GM12878 (cell line): ENCODE measurements at regions not wholly inside any gene's neighbourhood (a gene's known extent, or its start where the extent isn't known, plus 50 kb on each side); places are given as distances from the start of the nearest gene placed in this dataset.
A peak's percentile ranks its signal among the peaks of the same experiment; 100 is the strongest.

Experiments
- ATF7 ChIP-seq: fragments of 450-650 bp; IDR thresholded peaks from 2 replicates; pipeline ENCODE4 v1.6.1; 2016; ENCODE audit warnings: low read depth, mild to moderate bottlenecking
- CHD2 ChIP-seq: IDR thresholded peaks from 2 replicates; pipeline ENCODE4 v1.6.1; 2011; ENCODE audit warnings: low read depth, low read length, improper control_type of control experiment, borderline replicate concordance
- ESRRA ChIP-seq: IDR thresholded peaks from 2 replicates; pipeline ENCODE4 v1.6.1; 2012; ENCODE audit warnings: mild to moderate bottlenecking, low read length, improper control_type of control experiment
- ETV6 ChIP-seq, 2 experiments: fragments of 450-650 bp in 1 of 2; IDR thresholded peaks in 1 of 2; conservative IDR thresholded peaks in 1 of 2; 2 replicates each; pipeline ENCODE4 v1.6.1; 2014; ENCODE audit warnings: antibody characterized with exemption in 1 of 2, borderline replicate concordance in 1 of 2, low read depth in 1 of 2, mild to moderate bottlenecking in 1 of 2, moderate library complexity in 1 of 2
- EZH2 ChIP-seq: IDR thresholded peaks from 2 replicates; pipeline ENCODE4 v1.6.1; 2012; ENCODE audit warnings: low read depth, mild to moderate bottlenecking, control low read depth, inconsistent platforms, low read length, borderline replicate concordance; ENCODE audit not compliant: control insufficient read depth
- HCFC1 ChIP-seq: fragments of 150-350 bp; IDR thresholded peaks from 2 replicates; pipeline ENCODE4 v1.6.1; 2014; ENCODE audit warnings: low read length
- HDAC2 ChIP-seq: fragments of 200-600 bp; sonication (generic); IDR thresholded peaks from 2 replicates; pipeline ENCODE4 v1.6.1; 2017
- JUNB ChIP-seq: IDR thresholded peaks from 2 replicates; pipeline ENCODE4 v1.6.1; 2016; ENCODE audit warnings: antibody characterized with exemption, mild to moderate bottlenecking
- NKRF ChIP-seq: fragments of 450-650 bp; conservative IDR thresholded peaks from 2 replicates; pipeline ENCODE4 v1.6.1; 2017; ENCODE audit warnings: mild to moderate bottlenecking, moderate library complexity
- PAX5 ChIP-seq: IDR thresholded peaks from 2 replicates; pipeline ENCODE4 v1.6.1; 2011; ENCODE audit warnings: low read depth, low read length, borderline replicate concordance
- PAX8 ChIP-seq: fragments of 450-650 bp; IDR thresholded peaks from 2 replicates; pipeline ENCODE4 v1.6.1; 2017; ENCODE audit warnings: mild to moderate bottlenecking, moderate library complexity
- PKNOX1 ChIP-seq: fragments of 450-650 bp; IDR thresholded peaks from 2 replicates; pipeline ENCODE4 v1.6.1; 2016; ENCODE audit warnings: mild to moderate bottlenecking
- POLR2A ChIP-seq: IDR thresholded peaks from 2 replicates; pipeline ENCODE4 v1.6.1; 2011; ENCODE audit warnings: low read depth, mild to moderate bottlenecking, low read length
- RELA ChIP-seq: fragments of 450-650 bp; IDR thresholded peaks from 2 replicates; pipeline ENCODE4 v1.8.0; 2014; ENCODE audit warnings: borderline replicate concordance; ENCODE audit not compliant: partially characterized antibody
- SIN3A ChIP-seq: IDR thresholded peaks from 2 replicates; pipeline ENCODE4 v1.6.1; 2012; ENCODE audit warnings: low read depth, low read length, improper control_type of control experiment
- SMAD5 ChIP-seq: IDR thresholded peaks from 2 replicates; pipeline ENCODE4 v1.6.1; 2016; ENCODE audit warnings: antibody characterized with exemption, low read depth
- SMC3 ChIP-seq: IDR thresholded peaks from 2 replicates; pipeline ENCODE4 v1.6.1; 2011; ENCODE audit warnings: low read length, improper control_type of control experiment, borderline replicate concordance
- STAT3 ChIP-seq: IDR thresholded peaks from 2 replicates; pipeline ENCODE4 v1.6.1; 2011; ENCODE audit warnings: low read depth, low read length, improper control_type of control experiment
- WRNIP1 ChIP-seq: IDR thresholded peaks from 2 replicates; pipeline ENCODE4 v1.6.1; 2011; ENCODE audit warnings: low read depth, low read length, improper control_type of control experiment, borderline replicate concordance
- ZBTB4 ChIP-seq: fragments of 450-650 bp; formaldehyde crosslinking; IDR thresholded peaks from 2 replicates; pipeline ENCODE4 v1.4.0; 2022; ENCODE audit warnings: mild to moderate bottlenecking, moderate library complexity

- TF ChIP-seq CHD2, result peak; percentile 50; the same call in 1 of the 2 replicates
- peak; percentile 16; the same call in 1 of the 2 replicates for TF ChIP-seq JUNB
- TF ChIP-seq SIN3A, result peak; percentile 65; the same call in 1 of the 2 replicates
- no peak for TF ChIP-seq EZH2
- TF ChIP-seq SMAD5, result peak; percentile 23; the same call in 1 of the 2 replicates
- TF ChIP-seq PKNOX1, result peak; percentile 82
- peak; percentile 14; the same call in 1 of the 2 replicates for TF ChIP-seq POLR2A
- TF ChIP-seq WRNIP1, result peak; percentile 25; the same call in 1 of the 2 replicates
- TF ChIP-seq ESRRA, result peak; percentile 24; the same call in 1 of the 2 replicates
- TF ChIP-seq PAX5, result peak; percentile 63; the same call in 1 of the 2 replicates
- no peak for TF ChIP-seq ZBTB4 (CRISPR knock-in tag)
- TF ChIP-seq PAX8, result no peak
- TF ChIP-seq ETV6 (conservative IDR thresholded peaks at IDR 0.05 in 1 of 2, IDR thresholded peaks at IDR 0.05 in 1 of 2; ENCODE audit: borderline replicate concordance in 1 of 2, low read depth in 1 of 2), result peak in 1 of 2 experiments; percentile 90; a peak in 2 of 4 replicates
- TF ChIP-seq ATF7, result peak; percentile 81
- no peak for TF ChIP-seq HCFC1
- TF ChIP-seq SMC3, result 0 out of 2 replicates have a peak, but pooled peaks have one; percentile 8
- 0 out of 2 replicates have a peak, but pooled peaks have one; percentile 27 for TF ChIP-seq HDAC2
- TF ChIP-seq RELA, result no peak
- 0 out of 2 replicates have a peak, but pooled peaks have one; percentile 84 for TF ChIP-seq STAT3
- TF ChIP-seq NKRF, result peak; percentile 54; the same call in 1 of the 2 replicates
These were observed 300.6 kb downstream of the SEC14L1 start (continued) for GRCh38 chr17:77441130-77441920.
